HG02852 (cell line): ENCODE measurements at regions not wholly inside any gene's neighbourhood (a gene's known extent, or its start where the extent isn't known, plus 50 kb on each side); places are given as distances from the start of the nearest gene placed in this dataset.
A peak's percentile ranks its signal among the peaks of the same experiment; 100 is the strongest.
"Not testable (repeated sequence)": the region's sequence is repeated elsewhere in the genome, so short reads cannot be mapped to it uniquely, and the experiment has no call there.

Source experiments
- ATAC-seq: cut with Tn5 transposase; IDR thresholded peaks from one replicate; pipeline ENCODE4 v1.9.1; 2021; ENCODE audit warnings: mild to moderate bottlenecking, moderate library complexity; ENCODE audit not compliant: unreplicated experiment

DNA sequence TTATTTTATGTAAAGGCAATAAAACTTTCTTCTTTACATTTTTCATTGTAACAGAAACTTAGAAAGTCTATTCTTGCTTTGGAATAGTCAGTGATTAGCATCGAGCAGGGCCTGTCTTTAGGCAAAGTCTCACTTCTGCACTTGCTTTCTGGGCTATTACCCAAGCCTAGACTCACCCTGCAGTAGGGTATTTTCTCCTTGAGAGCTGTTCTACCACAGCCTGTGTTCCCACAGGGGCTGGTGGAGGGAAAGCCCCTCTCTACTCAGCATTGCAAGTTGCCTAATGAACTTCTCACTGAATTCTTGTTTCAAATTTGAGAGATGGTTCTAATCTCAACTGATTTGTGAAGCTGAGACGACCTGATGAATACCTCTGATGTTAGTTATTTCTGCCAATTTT lies 111.7 kb upstream of the KLHL14 start:
- peak; percentile 96 for ATAC-seq

DNA sequence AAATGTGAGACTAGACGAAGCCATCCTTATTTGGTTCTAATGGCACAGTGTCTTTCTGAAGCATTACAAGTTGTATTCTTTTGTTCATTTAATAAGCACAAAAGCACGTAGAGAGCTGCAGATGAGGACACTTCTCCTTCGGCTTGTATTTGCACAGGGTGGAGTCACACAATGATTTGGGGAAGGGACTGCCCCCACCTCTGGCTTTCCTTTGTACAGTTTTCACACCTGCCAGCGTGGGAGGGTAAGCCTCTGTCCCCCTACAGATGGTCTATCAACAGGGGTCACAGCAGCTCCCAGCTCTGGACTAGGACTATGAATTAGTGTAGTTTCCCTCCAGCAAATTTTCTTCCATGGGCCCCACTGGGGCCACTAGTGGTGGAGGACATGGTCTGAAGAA lies 108.2 kb upstream of the KLHL14 start:
- no peak for ATAC-seq

DNA sequence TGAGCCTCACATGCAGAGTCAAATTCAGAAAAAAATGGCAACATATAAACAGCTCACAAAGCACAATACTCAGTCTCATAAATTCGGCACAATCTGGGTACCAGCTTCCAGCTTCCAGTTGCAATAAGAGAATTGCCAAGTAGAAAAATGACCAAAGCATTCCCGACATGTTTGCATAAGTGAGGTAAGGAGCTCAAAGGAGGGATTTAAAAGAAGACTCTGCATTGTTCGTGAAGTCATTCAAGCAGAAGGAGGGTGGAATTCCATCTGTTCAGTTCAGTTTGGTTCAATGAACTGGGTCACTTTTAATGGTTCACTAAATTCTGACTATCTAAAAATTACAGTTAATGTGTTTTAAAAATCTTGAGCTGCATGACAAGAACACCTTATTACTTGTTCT lies 106.7 kb upstream of the KLHL14 start:
- no peak for ATAC-seq

DNA sequence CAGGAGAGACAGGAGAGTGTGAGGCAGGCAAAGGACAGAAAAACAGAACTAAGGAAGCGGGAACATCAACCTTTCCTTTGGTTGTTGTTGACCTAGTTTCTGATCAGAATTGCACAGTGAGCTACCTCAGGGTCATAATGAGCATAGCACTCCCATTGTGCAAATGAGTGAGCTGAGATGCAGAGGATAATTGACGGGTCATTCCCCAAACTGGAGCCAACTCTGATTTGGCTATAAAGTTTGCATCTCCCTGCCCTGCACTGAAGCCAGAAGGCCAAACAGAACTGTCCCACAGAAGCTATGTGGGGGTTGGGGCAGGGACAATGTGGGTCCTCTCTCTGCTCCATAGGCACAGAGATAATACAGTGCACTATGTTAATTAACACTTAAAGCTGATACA lies 105.6 kb upstream of the KLHL14 start:
- no peak for ATAC-seq

DNA sequence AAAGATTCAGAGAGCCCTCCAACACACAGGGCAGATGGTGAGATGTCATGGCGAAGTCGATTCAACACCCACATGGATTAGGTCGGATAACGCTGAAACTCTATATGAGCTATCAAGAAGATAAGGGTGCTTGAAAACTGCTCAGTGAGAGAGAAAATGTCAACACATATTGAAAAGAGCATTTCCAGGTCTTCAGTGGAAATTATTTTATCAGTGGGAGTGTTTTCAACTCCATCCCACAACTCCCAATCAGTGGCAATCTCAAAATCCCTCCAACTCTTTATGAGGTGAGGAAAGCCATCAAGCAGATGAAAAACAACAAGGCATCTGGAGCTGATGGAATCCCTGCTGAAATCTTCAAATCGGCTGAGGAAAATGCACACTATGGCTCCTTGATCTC lies 104.5 kb upstream of the KLHL14 start:
- ATAC-seq: no peak

DNA sequence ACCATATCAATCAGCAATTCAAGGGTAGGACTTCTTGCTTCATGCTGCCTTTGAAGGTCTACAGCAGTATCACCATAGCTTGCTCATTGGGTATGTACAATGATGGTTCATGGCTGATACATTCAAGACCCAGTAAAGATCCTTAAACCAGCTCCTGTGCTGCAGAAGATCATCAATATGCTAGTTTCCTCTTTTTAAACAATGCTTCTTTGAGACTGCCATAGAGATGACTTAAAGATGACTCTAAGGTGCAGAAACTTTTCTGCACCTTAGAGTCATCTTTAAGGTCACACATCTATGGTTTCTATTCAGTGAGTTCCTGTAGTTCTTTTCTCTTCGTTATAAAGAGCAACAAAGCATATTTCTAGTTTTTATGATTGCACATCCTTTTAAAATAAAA lies 102.8 kb upstream of the KLHL14 start:
- ATAC-seq: no peak

DNA sequence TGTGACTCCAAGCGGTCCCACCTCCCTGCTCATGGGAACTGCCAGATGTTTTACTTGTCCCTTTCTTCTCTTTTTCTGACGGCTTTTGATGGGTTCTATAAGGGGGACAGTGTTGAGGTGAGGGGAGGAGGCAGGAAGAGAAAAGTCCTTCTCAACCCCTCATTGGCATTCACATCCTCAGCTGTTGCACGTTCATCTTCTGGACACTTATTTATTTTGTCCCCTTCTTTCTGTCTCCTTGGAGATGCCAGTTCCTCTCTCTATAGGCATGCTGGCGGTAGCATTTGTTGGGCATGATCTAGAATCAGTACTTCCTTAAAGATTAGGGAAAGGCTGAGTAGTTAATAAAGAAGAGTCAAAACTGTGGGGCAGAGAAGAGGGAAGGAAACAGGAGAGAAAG lies 99.0 kb upstream of the KLHL14 start:
- ATAC-seq: no peak

DNA sequence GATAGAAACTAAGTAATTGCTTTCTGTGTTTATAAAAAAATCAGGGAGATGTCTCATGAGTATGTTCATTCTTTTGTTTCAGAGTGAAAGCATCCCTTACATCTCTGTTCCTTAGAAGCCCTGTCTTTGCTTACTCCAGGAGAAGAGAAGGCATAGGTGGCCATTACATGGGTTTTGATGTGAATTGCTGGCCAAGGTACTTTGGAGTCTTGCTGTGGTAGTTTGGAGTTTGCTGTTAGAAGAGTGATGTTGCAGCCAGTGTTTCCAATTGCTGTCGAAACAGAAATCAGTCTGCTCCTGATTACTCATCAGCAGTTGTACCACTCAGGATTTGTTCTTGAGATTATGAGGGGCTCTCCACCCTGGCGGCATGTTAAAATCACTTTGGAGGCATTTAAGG lies 97.8 kb upstream of the KLHL14 start:
- ATAC-seq: no peak

DNA sequence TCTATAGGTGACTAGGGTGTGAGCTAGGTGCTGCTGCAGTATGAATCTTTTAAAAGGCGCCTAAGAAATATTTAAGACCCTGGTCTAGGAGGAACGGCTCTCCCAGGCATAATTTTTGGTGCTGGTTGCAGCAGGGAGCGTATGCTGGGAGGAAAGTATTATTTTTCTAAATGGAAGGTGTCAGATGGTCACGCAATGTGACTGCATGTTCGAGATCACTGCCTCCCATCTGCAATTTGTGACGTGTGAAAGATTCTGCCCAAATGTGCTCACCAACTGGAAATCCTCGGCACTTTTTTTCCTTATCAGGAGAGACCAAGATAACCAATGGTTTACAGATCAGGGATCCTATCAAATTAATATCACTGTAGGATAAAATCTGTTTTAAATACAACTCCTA lies 95.6 kb upstream of the KLHL14 start:
- ATAC-seq: no peak

DNA sequence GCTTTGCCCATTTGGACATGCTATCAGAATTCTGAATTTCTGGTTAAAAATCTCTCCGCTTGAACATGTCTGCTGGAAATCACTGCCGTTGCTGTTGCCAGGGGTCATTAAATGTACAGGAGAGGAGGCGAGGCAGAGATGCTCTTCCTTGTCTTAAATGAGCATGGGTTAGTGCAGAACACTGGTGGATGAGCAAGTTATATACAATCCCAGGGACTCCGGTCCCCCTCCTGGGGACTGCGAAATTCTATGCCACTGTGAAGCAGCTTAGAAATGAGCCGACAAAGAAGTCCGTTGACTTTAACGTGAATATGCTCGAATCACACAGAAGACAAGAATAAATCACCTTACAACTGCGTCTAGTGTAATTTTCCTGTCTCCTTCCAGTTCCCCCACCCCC lies 95.1 kb upstream of the KLHL14 start:
- no peak for ATAC-seq

DNA sequence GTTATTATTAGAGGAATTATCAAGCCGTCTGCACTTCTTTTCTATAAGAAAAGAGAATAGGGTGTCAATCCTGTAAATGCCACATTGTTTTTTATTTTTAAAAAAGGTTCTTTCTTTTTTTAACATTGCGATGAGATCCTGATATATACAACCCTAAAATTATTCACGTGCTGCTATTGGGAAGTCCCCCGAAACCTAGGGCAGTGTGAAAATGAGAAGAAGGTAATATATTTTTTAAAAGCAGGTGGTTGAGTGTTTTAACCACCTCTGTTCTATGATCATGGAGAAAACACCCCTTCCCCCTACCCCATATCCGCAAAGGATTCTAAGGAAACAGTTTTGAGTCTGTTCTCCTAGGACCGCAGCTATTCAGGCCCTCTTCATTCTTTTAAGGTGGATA lies 94.5 kb upstream of the KLHL14 start:
- ATAC-seq: no peak

DNA sequence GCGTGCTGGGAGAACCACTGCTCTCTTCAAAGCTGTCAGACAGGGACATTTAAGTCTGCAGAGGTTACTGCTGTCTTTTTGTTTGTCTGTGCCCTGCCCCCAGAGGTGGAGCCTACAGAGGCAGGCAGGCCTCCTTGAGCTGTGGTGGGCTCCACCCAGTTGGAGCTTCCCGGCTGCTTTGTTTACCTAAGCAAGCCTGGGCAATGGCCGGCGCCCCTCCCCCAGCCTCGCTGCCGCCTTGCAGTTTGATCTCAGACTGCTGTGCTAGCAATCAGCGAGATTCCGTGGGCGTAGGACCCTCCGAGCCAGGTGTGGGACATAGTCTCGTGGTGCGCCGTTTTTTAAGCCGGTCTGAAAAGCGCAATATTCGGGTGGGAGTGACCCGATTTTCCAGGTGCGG lies 89.2 kb upstream of the KLHL14 start:
- not testable (repeated sequence) for ATAC-seq

DNA sequence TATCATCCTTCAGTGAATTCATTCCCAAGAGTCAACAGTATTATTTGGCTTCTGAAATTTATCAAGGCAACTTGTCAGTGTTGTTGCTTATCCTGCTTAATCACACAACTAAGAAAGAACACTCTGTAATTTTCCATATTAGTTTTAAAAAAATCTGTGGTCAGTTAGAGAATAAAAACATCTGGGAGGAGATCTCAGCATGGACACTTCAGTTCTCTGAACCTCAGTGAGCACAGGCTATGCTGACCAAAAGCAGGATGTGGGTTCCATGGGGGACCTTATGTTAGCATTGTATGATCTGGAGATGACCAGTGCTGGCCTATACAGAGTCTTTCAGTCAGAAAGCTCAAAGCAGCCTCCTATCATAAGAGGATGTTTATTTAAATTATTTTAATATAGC lies 79.1 kb upstream of the KLHL14 start:
- ATAC-seq: no peak

DNA sequence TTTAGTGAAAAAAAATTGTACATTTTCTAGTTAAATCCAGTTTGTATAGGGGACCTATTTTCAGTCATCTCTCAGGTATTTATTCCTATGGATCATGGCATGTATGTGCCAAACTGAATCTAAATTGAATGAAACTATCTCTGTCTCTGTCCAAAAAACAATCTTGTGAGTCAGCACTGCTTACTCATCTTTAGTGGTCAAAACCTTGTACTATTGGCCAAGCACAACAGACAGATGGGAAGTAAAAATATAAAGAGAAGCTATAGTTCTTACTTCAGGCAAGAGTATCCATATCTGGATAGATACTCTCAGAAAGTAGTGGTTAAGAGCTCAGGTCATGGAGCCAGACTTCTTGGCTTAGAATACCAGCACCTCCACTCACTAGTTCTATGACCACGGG lies 76.0 kb upstream of the KLHL14 start:
- ATAC-seq: no peak

DNA sequence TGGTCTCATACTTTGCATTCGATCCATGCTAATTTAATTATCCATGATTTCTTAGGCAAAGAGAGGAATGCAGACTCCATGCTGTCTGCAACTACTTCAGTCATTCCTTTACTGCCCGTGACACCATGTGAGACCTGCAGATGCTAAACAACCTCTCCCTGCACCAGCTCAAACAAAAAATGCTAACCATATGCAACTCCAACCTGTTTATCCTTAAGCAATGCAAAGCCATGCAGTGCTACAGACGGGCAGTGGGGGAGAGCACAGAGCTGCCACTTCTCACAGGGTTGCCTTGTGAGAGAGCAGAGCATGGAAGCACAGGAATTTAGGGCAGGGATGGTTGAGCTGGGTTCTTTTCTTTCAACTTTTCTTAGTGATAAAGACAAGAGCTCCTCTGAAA lies 74.9 kb upstream of the KLHL14 start:
- ATAC-seq: no peak

DNA sequence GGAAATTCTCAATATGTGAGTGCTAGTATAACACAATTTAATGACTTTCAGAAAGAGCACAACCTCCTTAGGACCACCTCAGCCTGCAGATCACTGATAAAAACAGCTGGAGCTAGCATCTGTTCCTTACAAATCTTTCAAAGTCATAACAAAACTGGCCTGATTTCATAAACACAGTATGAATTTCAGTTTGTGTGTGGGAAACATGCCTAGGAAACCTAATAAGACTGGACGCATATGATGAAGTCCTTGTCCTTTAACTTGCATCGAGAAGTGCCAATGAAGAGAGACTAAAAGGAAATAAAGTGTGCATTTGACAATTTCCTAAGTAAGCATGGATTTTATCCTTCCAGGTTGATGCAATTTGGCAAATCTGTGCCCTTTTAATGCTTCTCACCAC lies 74.1 kb upstream of the KLHL14 start:
- no peak for ATAC-seq

DNA sequence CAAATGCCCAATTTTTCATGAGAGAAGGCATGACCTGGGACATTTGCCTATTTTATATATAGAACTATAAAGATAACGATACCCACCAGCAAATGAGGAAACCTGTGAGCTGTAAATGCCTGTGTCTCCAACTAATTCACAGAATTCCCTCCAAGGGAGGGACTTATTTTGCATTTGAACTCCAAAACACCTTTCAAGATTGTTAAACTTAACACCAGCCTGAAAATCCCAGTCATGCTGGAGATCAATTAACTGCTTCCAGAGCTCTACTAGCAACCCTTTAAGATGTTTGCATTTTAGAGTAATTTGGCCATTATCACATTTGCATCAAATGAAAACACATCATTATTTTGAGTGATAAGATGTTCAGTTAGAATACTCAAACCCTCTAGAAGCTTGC lies 68.1 kb upstream of the KLHL14 start:
- ATAC-seq: no peak

DNA sequence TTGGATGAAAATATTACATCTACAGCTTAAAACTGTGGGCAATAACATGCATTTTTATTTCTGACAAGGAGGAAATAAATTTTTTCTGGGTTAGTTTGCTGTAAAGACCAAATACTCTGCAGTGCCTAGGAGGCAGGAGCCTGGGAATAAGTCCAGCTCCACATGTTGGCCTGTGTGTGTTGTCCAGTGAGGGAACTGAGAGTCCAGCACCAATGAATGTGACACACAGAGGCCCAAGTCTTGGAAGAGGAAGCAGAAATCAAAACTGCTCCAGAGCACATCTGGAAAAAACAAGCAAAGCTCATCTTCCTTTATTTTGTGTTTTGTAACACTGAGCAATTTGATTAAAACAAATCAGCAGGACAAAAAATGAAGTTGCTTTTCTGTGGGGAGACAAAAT lies 63.1 kb upstream of the KLHL14 start:
- ATAC-seq: no peak

DNA sequence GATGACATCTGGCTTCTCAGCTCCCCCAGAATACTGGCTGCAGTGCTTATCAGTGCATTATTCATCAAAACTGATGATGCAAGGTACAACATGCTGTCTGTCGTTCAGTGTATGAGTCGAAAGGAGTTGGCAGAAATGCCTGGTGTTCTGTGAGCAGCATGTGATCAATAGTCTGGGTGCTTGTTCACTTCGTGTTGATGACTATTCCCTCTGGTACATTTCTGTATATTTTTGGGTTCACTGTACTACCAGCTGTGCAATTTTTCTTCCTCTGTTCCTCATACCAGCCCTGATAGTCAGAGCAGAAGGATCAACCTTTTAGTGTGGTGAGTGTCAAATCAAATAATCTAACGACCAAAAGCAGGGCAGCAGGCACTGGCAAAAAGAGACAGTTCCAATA lies 59.0 kb upstream of the KLHL14 start:
- ATAC-seq: no peak

DNA sequence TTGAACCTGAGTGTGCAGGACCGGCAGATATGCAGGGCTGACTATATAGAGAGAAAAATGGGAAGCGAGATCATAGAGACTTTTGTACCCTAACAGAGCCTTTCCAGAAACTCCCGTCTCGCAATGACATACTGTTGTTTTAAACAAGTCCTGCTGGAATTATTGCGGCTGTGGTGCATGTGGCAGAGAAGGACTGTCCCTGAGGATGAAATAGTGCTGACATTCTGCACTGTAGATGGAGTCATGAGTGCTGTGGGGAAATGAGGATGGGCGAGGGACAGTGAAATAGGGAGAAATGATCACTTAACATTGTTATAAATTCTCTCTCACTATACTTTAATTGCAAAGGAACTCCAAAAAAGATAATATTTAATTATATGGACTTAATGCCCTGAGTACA lies 50.4 kb upstream of the KLHL14 start:
- no peak for ATAC-seq
